COLO829 (cell line): ENCODE measurements at regions not wholly inside any gene's neighbourhood (a gene's known extent, or its start where the extent isn't known, plus 50 kb on each side); places are given as distances from the start of the nearest gene placed in this dataset.
A peak's percentile ranks its signal among the peaks of the same experiment; 100 is the strongest.
"Not testable (repeated sequence)": the region's sequence is repeated elsewhere in the genome, so short reads cannot be mapped to it uniquely, and the experiment has no call there.

Experiments
- DNase-seq: peaks from one replicate; pipeline ENCODE4 v3.0.0; 2012; ENCODE audit warnings: low spot score

DNA sequence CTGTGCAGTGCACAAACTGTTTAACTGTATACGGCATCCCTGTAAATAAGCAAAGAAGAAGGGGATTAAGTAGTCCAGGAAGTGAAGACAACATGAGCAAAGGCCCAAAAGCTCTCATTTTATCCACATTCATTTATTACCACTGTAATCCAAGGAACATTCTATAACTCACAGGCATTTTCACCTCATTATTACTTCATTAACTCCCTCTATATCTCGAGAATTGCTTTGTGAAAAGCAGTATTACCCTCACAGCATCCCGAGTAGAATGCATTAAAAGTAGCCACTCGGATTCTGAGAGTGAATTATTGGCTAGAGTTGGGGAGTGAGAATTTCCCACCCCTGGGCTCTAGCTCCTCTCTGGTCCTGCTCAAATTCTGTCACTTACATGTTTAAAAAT is 51.0 kb upstream of the CHCHD3 start:
- DNase-seq: no peak

DNA sequence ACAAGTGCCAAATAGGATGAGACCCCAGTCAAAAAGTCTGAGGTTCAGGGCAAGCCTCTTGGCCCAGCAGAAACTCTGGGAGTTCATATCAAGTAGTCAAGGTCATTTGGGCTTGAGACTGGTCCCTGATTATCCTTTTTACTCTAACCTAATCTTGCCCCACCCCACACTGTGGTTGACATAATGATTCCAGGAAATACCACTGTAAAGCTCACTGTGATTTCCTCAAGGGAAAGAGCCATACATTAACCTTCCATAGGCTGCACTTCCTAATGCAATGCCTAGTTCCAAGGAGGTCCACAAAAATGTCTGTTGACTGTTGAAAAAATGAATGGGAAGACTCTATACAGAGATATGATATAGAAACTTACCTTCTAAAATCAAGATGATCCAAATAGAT is 52.9 kb upstream of the CHCHD3 start:
- no peak for DNase-seq

DNA sequence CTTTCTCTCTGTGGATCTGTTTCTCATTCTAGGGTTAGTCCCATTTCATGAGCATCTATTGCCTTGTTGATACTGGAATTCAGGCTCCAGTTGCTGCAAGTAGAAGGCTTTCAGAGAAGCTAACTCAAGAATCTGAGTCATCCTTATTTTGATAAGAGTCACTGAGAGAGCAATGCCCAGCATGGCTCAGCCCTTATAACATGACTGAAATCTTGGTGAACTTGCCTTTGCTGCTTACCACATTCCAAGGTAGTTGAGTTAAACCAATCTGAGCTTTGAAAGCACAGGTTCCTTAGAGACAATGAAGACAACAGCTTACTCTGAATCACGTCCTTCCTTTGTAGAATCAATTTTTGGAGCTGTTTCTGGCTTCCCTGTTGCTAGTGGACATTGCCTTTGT is 53.6 kb upstream of the CHCHD3 start:
- no peak for DNase-seq

DNA sequence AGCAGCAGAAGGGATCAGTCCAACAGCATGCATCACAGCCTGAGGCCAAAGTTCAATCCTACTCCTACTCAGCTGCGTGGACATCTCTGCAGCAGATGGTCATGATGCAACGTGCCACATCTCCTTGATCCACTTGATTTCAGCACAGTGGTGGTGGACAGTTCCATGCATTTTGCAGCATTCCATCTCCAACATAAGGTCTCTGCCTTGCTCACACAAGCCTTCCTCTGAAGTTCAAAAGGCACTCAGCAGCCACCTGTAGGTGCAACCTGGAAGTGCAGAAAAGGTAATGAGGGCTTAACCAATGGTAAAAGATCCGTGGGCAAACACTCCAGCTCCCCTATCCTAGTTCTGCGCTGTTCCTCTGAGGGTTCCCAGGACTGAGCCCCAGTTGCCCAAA is 57.5 kb upstream of the CHCHD3 start:
- peak; percentile 53 for DNase-seq

DNA sequence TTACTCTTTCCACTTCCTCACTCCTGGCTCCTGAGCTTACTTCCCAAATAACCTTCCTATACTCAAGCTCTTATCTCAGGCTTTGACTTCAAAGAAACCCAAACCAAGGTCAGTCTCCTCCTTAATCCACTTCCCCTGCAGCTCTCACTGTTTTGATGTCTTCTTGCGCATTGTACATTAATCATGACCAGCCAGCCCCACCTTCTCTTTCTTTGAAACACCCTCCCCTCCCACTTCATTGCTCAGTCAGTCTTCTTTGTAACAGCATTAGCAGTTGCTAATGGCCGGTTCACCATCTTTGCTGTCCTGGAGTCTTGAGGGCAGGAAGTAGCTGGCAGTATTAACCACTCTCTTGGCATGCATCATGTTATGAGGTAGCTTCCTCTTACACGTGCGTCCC is 57.9 kb upstream of the CHCHD3 start:
- DNase-seq: no peak

DNA sequence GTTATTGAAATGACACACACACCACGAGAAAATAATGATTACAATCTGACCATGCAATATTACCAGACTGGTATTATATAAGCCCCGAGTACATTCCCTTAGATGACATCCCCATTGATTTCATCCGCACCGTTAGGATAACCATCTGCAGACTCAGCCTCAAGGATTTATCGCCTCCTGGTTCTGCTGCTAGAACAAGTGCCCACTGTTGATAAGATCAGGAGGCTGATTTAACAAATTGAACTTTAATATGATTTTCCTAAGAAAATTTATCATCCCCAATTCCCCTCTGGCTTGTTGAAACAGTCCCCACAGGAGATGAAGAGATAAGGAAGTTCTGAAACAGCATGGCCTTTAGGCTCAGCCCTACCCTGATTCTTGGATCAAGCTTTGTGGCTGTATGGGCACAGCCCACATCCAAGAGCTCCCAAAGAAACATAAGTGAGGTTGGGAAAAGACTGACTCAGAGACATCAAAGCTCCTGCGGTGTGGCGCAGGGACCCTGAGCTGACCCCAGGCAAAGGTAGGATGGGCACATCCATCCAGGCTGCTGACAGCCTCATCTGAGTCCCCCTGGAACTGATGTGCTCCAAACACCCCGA is 59.2 kb upstream of the CHCHD3 start:
- no peak for DNase-seq

DNA sequence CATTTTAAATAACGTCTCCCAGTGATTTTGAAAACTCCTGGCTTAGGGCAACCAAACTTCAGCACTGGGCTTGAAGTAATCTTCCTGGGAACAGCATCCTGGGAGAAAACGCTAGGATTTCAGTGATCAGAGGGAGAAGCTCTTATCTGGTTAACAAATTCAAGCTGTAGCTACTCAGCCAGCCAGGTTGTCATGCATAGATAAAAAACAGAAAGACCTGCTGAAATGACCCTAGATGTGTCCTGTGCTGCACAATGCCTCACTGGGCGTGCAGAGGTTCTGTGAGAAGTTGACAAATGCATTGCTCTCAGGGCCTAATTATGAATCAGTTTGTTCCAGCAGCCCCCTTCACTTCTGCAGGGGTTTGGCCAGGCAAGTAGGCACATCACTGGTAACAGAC is 68.9 kb upstream of the CHCHD3 start:
- no peak for DNase-seq

DNA sequence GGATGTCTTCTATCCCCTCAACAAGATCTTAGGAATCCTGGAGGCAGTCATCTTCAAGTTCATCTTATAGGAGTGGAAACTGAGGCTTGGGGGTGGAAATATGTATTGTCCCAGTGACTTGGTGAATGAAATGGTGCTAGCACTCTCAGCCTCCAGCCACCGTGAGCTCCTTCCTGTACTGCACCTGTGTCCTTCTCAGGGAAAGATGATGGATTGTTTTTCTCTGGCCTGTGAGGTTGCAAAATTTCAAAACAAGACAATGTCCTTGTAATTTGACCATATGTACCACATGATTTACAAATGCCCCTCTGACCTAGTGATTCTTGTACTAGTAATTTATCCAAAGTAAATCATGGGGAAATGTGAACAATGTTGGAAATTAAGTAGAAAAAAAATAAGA is 71.0 kb upstream of the CHCHD3 start:
- no peak for DNase-seq

DNA sequence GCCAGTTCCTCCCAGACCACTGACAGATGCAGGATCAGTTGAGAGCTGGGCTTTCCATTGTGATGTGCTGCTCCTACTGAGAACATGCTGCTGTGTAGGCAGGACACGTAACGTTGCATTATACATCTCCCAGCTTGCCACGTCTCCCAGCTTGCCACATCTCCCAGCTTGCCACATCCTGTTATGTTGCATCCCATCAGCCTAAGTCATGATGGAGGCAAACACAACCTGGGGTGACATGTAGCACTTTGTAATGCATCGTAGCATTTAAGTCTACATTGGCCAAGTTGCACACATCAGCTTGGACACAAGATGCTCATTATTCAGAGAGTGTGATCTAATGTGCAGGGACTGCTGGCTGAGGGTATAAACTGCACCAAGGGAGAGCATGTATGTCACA is 73.3 kb upstream of the CHCHD3 start:
- no peak for DNase-seq

DNA sequence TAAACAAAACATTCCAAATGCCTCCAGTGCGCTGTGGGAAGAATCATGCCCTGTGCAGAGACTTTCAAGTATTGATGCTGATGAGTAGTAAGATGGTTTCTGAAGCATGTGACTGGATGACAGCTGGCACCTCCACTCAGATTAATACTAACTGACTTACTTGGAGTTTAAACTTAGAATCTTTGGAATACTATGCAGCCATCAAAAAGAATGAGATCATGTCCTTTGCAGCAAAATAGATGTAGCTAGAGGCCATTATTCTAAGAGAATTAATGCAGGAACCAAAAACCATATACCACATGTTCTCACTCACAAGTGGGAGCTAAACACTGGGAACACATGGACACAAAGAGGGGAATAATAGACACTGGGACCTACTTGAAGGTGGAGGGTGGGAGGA is 73.8 kb upstream of the CHCHD3 start:
- DNase-seq: no peak

DNA sequence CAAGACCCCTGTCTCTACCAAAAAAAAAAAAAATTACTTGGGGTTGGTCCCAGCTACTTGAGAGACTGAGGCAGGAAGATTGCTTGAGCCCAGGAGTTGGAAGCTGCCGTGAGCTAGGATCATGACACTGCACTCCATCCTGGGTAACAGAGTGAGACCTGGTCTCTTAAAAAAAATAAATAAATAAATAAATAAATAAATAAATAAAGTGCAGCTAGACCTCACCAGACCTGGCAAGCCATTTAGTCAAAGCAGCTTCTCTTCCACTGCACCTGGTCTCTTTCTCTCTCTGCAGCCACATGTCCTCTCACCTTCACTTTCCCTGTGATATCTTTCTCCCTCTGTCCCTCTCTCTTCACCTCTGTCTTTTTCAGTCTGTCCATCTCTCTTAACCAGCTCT is 75.2 kb upstream of the CHCHD3 start:
- DNase-seq: no peak

DNA sequence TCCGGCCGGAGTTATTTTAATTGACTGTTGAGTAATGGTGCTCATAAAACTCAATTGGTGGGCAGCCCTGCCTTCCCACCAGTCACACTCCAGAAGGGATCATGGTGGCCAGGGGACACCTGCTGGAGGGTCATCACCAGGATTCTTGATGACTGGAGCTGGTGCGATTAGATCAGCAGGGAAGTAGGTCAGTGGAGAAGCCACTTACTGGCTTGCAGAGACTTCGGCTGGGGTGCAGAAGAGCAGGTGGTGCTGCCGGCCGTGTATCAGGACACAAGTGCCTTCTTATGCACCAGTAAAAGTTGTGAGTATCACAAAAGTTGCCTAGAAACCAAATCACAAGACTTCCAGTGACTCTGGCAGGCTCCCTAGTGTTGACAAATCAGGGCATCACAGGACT is 82.6 kb upstream of the CHCHD3 start:
- no peak for DNase-seq

DNA sequence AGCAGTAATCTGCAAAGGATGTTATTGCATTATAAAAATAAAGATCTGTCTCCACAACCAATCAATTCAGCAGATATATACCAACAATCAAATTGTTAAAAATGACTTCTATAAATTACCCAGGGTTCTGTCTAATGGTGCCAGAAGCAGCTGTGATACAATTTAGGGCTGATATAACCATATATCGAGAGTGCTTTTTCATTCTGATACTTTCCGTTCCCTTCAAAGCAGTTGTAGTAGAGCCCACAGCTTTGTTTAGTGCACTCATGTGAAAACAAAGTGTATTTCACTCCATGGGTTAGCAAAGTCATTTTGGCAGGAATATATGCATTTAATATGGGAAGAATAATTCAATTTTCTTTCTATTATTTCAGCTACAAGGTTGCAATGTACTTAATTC is 83.1 kb upstream of the CHCHD3 start:
- DNase-seq: no peak

DNA sequence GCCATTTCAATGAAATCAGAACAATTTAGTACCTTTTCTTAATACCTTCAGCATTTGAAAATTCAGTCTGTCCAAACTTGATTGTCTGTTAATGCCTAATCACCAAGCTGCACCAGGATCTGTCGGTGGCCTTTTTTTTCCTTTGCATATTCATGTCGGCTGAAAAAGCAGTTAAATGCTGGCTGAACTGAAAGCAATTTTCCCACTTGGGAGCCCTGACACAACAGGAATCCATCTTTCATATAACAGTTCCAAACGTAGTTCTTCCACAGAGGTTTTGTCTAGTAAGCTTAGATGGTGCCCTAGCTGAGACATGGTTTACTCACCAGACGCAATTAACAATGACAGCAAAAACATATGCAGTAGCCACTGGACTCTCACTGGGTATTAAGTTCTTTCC is 83.6 kb upstream of the CHCHD3 start:
- no peak for DNase-seq

DNA sequence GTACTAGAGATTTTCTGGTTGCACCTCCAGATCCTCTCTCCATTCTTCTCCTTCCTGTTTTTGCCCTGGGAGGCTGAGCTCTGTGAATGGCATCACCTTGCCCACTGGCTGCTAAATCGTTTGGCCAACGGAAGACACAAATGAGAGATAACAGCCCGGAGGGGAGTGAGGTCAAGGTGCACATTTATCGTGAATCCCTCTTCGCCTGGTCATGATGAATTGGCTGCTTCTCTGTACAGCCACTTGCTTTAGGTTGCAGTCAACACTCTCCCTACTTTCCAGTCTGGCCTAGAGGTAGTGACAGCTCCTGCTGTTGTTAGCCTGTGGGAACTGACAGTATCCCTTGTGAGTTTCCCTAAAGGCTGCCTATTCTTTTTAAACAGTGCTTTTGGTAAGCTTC is 85.4 kb upstream of the CHCHD3 start:
- DNase-seq: no peak

DNA sequence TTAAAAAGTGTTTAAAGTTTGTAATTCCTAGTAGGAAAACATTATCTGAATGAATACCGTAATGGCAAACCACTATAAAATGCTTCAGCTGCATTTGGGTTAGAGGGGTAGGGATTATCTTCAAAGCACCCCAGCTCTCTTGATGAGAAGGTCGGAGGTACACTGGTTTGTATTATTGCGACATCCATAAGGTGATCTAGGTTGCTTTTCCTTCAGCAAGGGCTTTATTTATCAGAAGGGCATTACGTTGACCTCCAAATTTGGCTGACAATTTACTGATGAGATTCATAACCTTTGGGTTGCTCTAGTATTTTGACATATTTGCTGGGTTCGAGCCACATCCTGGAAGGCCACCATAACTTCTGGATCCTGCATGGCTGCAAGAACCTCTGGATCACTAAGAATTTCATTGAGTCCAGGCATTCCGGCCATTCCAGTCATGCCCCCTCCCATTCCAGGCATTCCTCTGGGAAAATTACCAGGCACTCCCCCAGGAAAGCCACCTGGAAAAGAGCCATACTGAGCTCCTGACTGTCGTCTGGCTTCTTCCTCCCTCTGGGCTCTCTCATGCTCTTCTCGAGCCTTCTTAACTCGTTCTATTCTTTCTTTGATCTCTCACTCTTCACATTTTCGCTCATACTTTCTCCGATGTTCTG is 83.6 kb upstream of the EXOC4 start:
- DNase-seq: not testable (repeated sequence)

DNA sequence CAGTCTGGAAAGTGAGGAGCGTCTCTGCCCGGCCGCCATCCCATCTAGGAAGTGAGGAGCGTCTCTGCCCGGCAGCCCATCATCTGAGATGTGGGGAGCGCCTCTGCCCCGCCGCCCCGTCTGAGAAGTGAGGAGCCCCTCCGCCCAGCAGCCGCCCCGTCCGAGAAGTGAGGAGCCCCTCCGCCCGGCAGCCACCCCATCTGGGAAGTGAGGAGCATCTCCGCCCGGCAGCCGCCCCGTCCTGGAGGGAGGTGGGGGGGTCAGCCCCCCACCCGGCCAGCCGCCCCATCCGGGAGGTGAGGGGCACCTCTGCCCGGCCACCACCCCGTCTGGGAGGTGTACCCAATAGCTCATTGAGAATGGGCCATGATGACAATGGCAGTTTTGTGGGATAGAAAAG is 75.4 kb upstream of the EXOC4 start:
- DNase-seq: not testable (repeated sequence)

DNA sequence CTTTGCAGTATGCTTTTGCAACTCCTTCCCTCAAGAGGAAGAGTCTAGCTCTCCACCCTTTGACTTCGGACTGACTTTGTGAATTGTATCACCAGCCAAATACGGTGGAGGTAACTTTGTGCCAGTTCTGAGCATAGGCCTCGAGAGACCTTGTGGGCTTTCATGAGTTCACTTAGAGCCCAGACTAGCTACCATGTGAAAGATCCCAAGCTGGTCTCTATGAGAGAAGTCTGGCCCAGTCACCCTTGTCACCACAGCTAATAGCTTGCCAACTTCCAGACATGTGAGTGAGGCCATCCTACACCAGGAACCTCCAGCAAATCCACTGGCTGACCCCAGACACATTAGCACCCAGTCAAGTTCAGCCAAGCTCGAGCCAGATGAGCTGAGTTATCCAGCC is 72.2 kb upstream of the EXOC4 start:
- no peak for DNase-seq

DNA sequence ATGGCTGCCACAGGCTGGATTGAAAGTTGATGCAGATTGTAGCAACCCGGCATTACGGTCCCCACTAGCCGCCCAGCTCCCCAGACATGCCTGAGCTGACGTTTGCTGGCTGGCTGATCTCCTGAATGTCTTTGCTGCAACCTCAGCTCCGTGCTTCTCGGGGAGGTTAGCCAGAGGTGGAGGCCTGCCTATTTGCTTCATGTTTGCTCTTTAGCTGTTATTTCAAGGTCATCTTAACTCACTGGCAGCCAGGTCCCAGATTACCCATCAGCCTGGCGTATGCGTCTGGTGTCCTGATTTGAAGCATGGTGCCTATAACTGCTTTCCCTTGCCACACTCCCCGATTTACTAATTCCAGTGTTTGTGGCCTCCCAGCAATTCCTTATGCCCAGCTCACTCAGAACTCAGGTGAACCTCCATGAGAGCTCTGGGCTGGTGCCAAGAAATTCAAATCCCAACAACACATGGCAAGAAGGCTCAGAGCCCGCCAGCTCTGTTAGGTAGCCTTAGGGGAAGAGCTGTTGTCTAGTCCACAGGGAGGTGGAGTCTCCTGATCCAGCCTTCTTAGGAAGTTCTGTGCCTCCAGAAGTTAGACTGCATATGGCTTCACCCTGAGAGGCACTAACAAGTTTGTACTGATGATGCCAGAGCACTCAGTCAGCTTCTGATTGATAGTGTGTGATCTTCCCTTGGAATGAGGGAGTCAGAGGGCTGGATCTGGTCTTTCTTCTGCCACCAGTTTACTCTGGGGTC is 69.7 kb upstream of the EXOC4 start:
- no peak for DNase-seq

DNA sequence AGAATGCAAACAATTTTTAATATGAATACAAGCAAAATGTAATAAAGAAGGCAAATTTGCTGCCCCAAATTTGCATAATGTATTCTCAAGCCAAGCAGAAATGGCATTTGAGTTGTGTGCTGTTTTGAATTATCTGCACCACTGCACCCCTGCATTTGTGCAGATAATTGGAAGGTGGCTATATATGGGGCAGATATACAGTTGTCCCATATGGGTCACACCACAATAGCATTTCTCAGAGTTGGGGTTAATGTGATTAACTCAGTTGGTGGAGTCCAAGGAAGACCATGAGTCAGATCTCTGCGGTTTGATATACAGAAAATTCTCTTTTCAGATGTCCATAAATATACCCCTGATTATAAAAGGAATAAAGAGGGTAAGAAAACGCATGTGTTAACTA is 68.9 kb upstream of the EXOC4 start:
- DNase-seq: no peak

DNA sequence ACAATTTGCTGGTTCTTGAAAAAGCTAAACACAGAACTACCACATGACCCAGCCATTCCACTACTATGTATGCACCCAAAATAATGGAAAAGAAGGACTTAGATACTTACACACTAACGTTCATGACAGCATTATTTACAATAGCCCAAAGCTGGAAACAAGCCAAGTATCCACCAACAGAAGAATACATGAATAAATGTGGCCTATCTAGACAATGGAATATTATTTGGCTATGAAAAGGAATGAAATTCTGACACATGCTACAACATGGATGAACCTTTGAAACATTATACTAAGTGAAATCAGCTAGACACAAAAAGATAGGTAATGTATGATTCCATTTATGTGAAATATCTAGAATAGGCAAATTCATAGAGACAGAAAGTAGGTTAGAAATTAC is 67.4 kb upstream of the EXOC4 start:
- DNase-seq: no peak

DNA sequence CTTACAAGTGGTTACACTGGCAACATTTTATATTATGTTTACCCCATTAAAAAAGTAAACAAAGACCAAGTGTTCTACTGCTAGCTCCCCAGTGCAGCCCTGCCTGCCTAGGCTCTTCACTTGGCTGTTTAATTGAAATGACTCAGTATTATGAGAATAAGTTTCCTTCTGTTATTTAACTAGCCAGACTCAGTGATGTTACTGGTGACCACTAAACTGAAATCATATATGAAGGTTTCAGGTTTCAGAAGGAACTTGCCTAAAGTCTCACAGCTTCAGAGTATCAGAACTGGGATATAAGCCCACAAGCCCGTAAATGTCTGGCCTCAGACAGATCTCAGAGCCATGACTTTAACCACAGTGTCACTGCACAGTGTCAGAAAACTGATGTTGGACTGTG is 66.8 kb upstream of the EXOC4 start:
- peak; percentile 67 for DNase-seq

DNA sequence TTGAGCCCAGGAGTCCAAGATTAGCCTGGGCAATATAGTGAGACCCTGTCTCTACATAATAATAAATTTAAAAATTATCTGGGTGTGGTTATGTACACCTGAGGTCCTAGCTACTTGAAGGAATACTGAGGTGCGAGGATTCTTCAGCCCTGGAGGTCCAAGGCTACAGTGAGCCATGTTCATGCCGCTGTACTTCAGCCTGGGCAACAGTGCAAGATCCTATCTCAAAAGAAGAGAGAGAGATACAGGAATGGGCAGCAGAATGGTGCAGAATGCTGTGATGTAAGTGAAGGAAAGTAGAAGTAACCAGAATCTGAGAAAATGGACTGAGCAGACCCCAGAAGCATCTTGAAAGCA is 62.7 kb upstream of the EXOC4 start:
- no peak for DNase-seq

DNA sequence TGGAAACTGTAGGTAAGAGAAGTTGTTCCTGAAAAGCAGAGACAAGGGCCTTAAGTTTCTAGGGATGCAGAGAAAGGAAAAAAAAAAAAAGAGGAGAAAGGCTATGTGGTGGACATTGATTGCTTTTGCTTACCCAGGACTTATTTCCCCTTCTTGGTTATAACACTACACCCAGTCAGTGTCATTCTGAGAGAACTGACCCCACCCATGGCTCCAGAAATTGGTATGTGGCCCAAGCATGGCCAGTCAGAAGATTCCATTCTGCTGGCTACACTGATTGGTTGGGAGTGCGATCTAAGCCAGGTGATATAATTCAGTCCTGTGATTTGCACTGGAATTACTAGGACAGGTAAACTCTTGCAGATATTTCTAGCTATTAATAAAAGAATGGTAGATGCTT is 62.2 kb upstream of the EXOC4 start:
- DNase-seq: no peak
